T-cell (primary cell): ENCODE measurements at regions not wholly inside any gene's neighbourhood (a gene's known extent, or its start where the extent isn't known, plus 50 kb on each side); places are given as distances from the start of the nearest gene placed in this dataset.
"Not testable (repeated sequence)": the region's sequence is repeated elsewhere in the genome, so short reads cannot be mapped to it uniquely, and the experiment has no call there.

Experiments used
- ATAC-seq, 4 experiments: fragments of 200-7000 bp in 3 of 4; fragments of 150-1000 bp in 1 of 4; cut with Tn5 transposase; replicated peaks in 1 of 4; 1 replicate in 3 of 4; 2 replicates in 1 of 4; pipeline ENCODE4 v1.10.0; 2021; ENCODE audit warnings: moderate library complexity in 3 of 4, mild to moderate bottlenecking in 2 of 4, moderate number of reproducible peaks in 1 of 4
- CTCF ChIA-PET, 2 donors: fragments of 300-600 bp; sonication (Branson Sonifier 250); formaldehyde crosslinking; loops; one replicate each; lab custom pipeline; 2022; ENCODE audit warnings: antibody characterized with exemption in 2 of 2; lab: Charles Lee
- POLR2A ChIA-PET, 2 donors: fragments of 300-600 bp; sonication (Branson Sonifier 250); formaldehyde crosslinking; loops; one replicate each; lab custom pipeline; 2022; ENCODE audit warnings: antibody characterized with exemption in 2 of 2; lab: Charles Lee
- DNase-seq, 35 experiments: peaks; one replicate each; pipeline versions ENCODE4 v3.0.0 to v3.0.0-alpha.2; 2013 to 2023
- H3K27ac ChIP-seq: one replicate; pipeline ENCODE4 v1.5.1; 2013; ENCODE audit warnings: low read length
- H3K27me3 ChIP-seq, 2 experiments: replicated peaks in 1 of 2; 1 replicate in 1 of 2; 2 replicates in 1 of 2; pipeline versions ENCODE4 v1.6.1 to v1.7.0; 2013; ENCODE audit warnings: low read length in 1 of 2, mixed read lengths in 1 of 2; ENCODE audit not compliant: control insufficient read depth in 2 of 2, insufficient read depth in 2 of 2; ENCODE audit errors: extremely low read depth in 1 of 2
- H3K36me3 ChIP-seq, 2 donors: 1 replicate in 1 of 2; 2 replicates in 1 of 2; pipeline versions ENCODE4 v1.6.1 to v1.7.0; 2013; ENCODE audit warnings: low read length in 1 of 2; ENCODE audit not compliant: control insufficient read depth in 2 of 2, insufficient read depth in 1 of 2; ENCODE audit errors: extremely low read depth in 1 of 2
- H3K4me1 ChIP-seq, 2 experiments: 1 replicate in 1 of 2; 2 replicates in 1 of 2; pipeline versions ENCODE4 v1.6.1 to v1.7.0; 2013; ENCODE audit warnings: low read length in 2 of 2, mixed read lengths in 1 of 2; ENCODE audit not compliant: insufficient read depth in 2 of 2, control insufficient read depth in 1 of 2; ENCODE audit errors: extremely low read depth in 1 of 2
- H3K4me3 ChIP-seq, 2 donors: 1 replicate in 1 of 2; 2 replicates in 1 of 2; pipeline versions ENCODE4 v1.5.1 to v1.7.0; 2013; ENCODE audit warnings: mild to moderate bottlenecking in 2 of 2, low read length in 1 of 2, moderate library complexity in 1 of 2; ENCODE audit not compliant: control insufficient read depth in 1 of 2; ENCODE audit errors: extremely low read depth in 1 of 2
- H3K9me3 ChIP-seq: 2 replicates; pipeline ENCODE4 v1.7.0; 2013
- H3K27ac Mint-ChIP-seq, 2 donors: one replicate each; pipeline ENCODE4 v1.8.0; 2020 to 2021; ENCODE audit warnings: mild to moderate bottlenecking in 2 of 2, mixed read lengths in 2 of 2
- H3K27me3 Mint-ChIP-seq, 2 donors: one replicate each; pipeline ENCODE4 v1.8.0; 2021 to 2022; ENCODE audit warnings: mixed read lengths in 2 of 2
- H3K36me3 Mint-ChIP-seq: one replicate; pipeline ENCODE4 v1.8.0; 2021; ENCODE audit warnings: mixed read lengths
- H3K4me1 Mint-ChIP-seq, 3 donors: one replicate each; pipeline ENCODE4 v1.8.0; 2020 to 2022; ENCODE audit warnings: mixed read lengths in 3 of 3, mild to moderate bottlenecking in 1 of 3
- H3K4me3 Mint-ChIP-seq, 3 donors: one replicate each; pipeline ENCODE4 v1.8.0; 2020 to 2022; ENCODE audit warnings: mild to moderate bottlenecking in 3 of 3, mixed read lengths in 3 of 3, moderate library complexity in 3 of 3
- H3K9me3 Mint-ChIP-seq, 3 donors: one replicate each; pipeline ENCODE4 v1.8.0; 2020 to 2022; ENCODE audit warnings: mixed read lengths in 3 of 3
- WGBS: methylation state at CpG from one replicate; pipeline ENCODE4 v1.1.5; 2013; ENCODE audit warnings: missing lambda C conversion rate; ENCODE audit not compliant: insufficient coverage; 5-methylcytosine and 5-hydroxymethylcytosine counted together

- Histone ChIP-seq H3K4me1 (no peaks in the 10 kb centered on the region), H3K36me3 (no peaks in the 10 kb centered on the region), H3K27ac (no peak overlapping the region), H3K27me3 (no peaks in the 10 kb centered on the region), H3K9me3 (no peaks in the 10 kb centered on the region), H3K4me3 (no peak overlapping the region)
- Mint-ChIP-seq H3K27me3 (no peaks in the 10 kb centered on the region), H3K4me3 (no peak overlapping the region), H3K4me1 (no peaks in the 10 kb centered on the region), H3K36me3 (no peaks in the 10 kb centered on the region), H3K27ac (no peak overlapping the region), H3K9me3 (peaks cover 0 to 11% (median 0%) of the 10 kb centered on the region in 3 donors)
- no CpG with 5 or more reads among the region's 6 CpGs for WGBS
- DNase-seq (no peak), ATAC-seq (no peak)
- ChIA-PET POLR2A (no interaction called here), CTCF (interaction anchor here in 1 of 2 donors (0.6 kb wide), 1 partner anchor 1582 kb away, joined by 3 read pairs; no protein-coding TSS in a partner anchor)
Measured at GRCh38 chr13:34381228-34381627, 560.8 kb upstream of the NBEA start.

GRCh38 chr13:34383728-34384127 is 558.3 kb upstream of the NBEA start:
- Mint-ChIP-seq H3K9me3 (peaks cover 0 to 12% (median 0%) of the 10 kb centered on the region in 3 donors), H3K4me1 (no peaks in the 10 kb centered on the region), H3K27ac (no peak overlapping the region), H3K36me3 (no peaks in the 10 kb centered on the region), H3K4me3 (no peak overlapping the region), H3K27me3 (no peaks in the 10 kb centered on the region)
- H3K27me3 ChIP-seq: no peaks in the 10 kb centered on the region
- H3K4me1 ChIP-seq: no peaks in the 10 kb centered on the region
- H3K36me3 ChIP-seq: no peaks in the 10 kb centered on the region
- H3K27ac ChIP-seq: no peak overlapping the region
- no peaks in the 10 kb centered on the region for H3K9me3 ChIP-seq
- 80% methylated on average over 1 of the region's 3 CpGs for WGBS
- no peak for DNase-seq
- no peak for ATAC-seq
- no peak overlapping the region for H3K4me3 ChIP-seq
- ChIA-PET POLR2A (no interaction called here), CTCF (no interaction called here)

- POLR2A ChIA-PET, H3K4me3 ChIP-seq, H3K36me3 Mint-ChIP-seq, CTCF ChIA-PET, H3K36me3 ChIP-seq, H3K27ac Mint-ChIP-seq, H3K27ac ChIP-seq, H3K4me3 Mint-ChIP-seq, H3K9me3 ChIP-seq, ATAC-seq, H3K4me1 ChIP-seq, H3K4me1 Mint-ChIP-seq, DNase-seq, H3K27me3 Mint-ChIP-seq, H3K27me3 ChIP-seq: not testable (repeated sequence)
- peaks cover 0 to 11% (median 0%) of the 10 kb centered on the region in 3 donors for H3K9me3 Mint-ChIP-seq
Measured at GRCh38 chr13:34386229-34386628, 555.8 kb upstream of the NBEA start.

- WGBS: no CpG with 5 or more reads among the region's 2 CpGs
Measured at GRCh38 chr13:34391076-34391475, 551.0 kb upstream of the NBEA start.

GRCh38 chr13:34401696-34402095 is 540.4 kb upstream of the NBEA start:
- no peaks in the 10 kb centered on the region for H3K36me3 Mint-ChIP-seq
- H3K9me3 ChIP-seq: peaks cover 3% of the 10 kb centered on the region
- no peaks in the 10 kb centered on the region for H3K27me3 Mint-ChIP-seq
- H3K27me3 ChIP-seq: no peaks in the 10 kb centered on the region
- POLR2A ChIA-PET: no interaction called here
- no peaks in the 10 kb centered on the region for H3K36me3 ChIP-seq
- no CpG with 5 or more reads among the region's 1 CpG for WGBS
- H3K4me3 ChIP-seq: no peak overlapping the region
- CTCF ChIA-PET: no interaction called here
- no peak for DNase-seq
- ATAC-seq: no peak
- no peaks in the 10 kb centered on the region for H3K4me1 ChIP-seq
- no peak overlapping the region for H3K27ac ChIP-seq
- H3K4me1 Mint-ChIP-seq: no peaks in the 10 kb centered on the region
- H3K4me3 Mint-ChIP-seq: no peak overlapping the region
- H3K9me3 Mint-ChIP-seq: peaks cover 7 to 19% (median 10%) of the 10 kb centered on the region in 3 donors
- no peak overlapping the region for H3K27ac Mint-ChIP-seq

More at GRCh38 chr13:34391076-34391475, 551.0 kb upstream of the NBEA start:
- H3K4me1 ChIP-seq: no peaks in the 10 kb centered on the region
- CTCF ChIA-PET: no interaction called here
- DNase-seq (no peak), ATAC-seq (no peak)
- Mint-ChIP-seq H3K9me3 (peaks cover 4 to 15% (median 10%) of the 10 kb centered on the region in 3 donors), H3K27me3 (no peaks in the 10 kb centered on the region), H3K27ac (no peak overlapping the region), H3K4me3 (no peak overlapping the region), H3K4me1 (no peaks in the 10 kb centered on the region), H3K36me3 (no peaks in the 10 kb centered on the region)
- H3K4me3 ChIP-seq: no peak overlapping the region
- no peaks in the 10 kb centered on the region for H3K36me3 ChIP-seq
- no peak overlapping the region for H3K27ac ChIP-seq
- no peaks in the 10 kb centered on the region for H3K27me3 ChIP-seq
- POLR2A ChIA-PET: no interaction called here
- peaks cover 6% of the 10 kb centered on the region for H3K9me3 ChIP-seq

- no peak overlapping the region for H3K27ac ChIP-seq
- H3K4me1 ChIP-seq: no peaks in the 10 kb centered on the region
- Mint-ChIP-seq H3K27ac (no peak overlapping the region), H3K27me3 (peaks cover 0 to 6% of the 10 kb centered on the region in 2 donors), H3K36me3 (no peaks in the 10 kb centered on the region), H3K9me3 (peaks cover 3 to 14% (median 6%) of the 10 kb centered on the region in 3 donors), H3K4me1 (no peaks in the 10 kb centered on the region), H3K4me3 (no peak overlapping the region)
- H3K36me3 ChIP-seq: no peaks in the 10 kb centered on the region
- H3K4me3 ChIP-seq: no peak overlapping the region
- ATAC-seq (no peak), DNase-seq (no peak)
- CTCF ChIA-PET: no interaction called here
- H3K9me3 ChIP-seq: peaks cover 3% of the 10 kb centered on the region
- no peaks in the 10 kb centered on the region for H3K27me3 ChIP-seq
- POLR2A ChIA-PET: no interaction called here
- 64% methylated on average over 1 of the region's 4 CpGs for WGBS
Measured at GRCh38 chr13:34405410-34406181, 536.5 kb upstream of the NBEA start.
